IMR-90 (cell line): ENCODE measurements at regions not wholly inside any gene's neighbourhood (a gene's known extent, or its start where the extent isn't known, plus 50 kb on each side); places are given as distances from the start of the nearest gene placed in this dataset.

Experiments
- ATAC-seq: fragments of 200-7000 bp; cut with Tn5 transposase; 2 replicates; pipeline ENCODE4 v1.9.1; 2020; ENCODE audit warnings: low read depth, mild to moderate bottlenecking, moderate library complexity
- BruUV-seq: library from RNA; stranded (reverse); fragments of 400-500 nt; replicated peaks from 2 replicates; lab custom pipeline; 2021; lab: Mats Ljungman, UMichigan
- CTCF ChIA-PET: fragments of 300-600 bp; formaldehyde crosslinking; extraction: SDS; loops from one replicate; lab custom pipeline; 2021; ENCODE audit warnings: antibody characterized with exemption; lab: Yijun Ruan, JAX
- POLR2A ChIA-PET: fragments of 300-600 bp; sonication (Branson Sonifier 250); formaldehyde crosslinking; loops from one replicate; lab custom pipeline; 2022; ENCODE audit warnings: antibody characterized with exemption; ENCODE audit not compliant: unreplicated experiment; lab: Charles Lee
- DNase-seq: peaks from one replicate; pipeline ENCODE4 v3.0.0; 2013
- H2AFZ ChIP-seq: replicated peaks from 2 replicates; pipeline ENCODE3; 2013; ENCODE audit warnings: low read length, mild to moderate bottlenecking; ENCODE audit not compliant: poor library complexity
- H2AK5ac ChIP-seq: 2 replicates; pipeline ENCODE4 v1.6.1; 2013; ENCODE audit warnings: low read depth, low read length, inconsistent platforms
- H2AK9ac ChIP-seq: replicated peaks from 2 replicates; pipeline ENCODE3; 2013; ENCODE audit warnings: mild to moderate bottlenecking, low read depth, low read length, moderate library complexity; ENCODE audit not compliant: poor library complexity
- H2BK120ac ChIP-seq: 2 replicates; pipeline ENCODE4 v1.6.1; 2013; ENCODE audit warnings: low read depth, low read length, inconsistent platforms
- H2BK15ac ChIP-seq: 3 replicates; pipeline ENCODE4 v1.6.1; 2013; ENCODE audit warnings: low read depth, low read length, inconsistent platforms
- H2BK20ac ChIP-seq: 2 replicates; pipeline ENCODE4 v1.6.1; 2013; ENCODE audit warnings: low read depth, mild to moderate bottlenecking, inconsistent platforms, low read length, moderate library complexity
- H2BK5ac ChIP-seq: 2 replicates; pipeline ENCODE4 v1.6.1; 2013; ENCODE audit warnings: mild to moderate bottlenecking, low read depth, low read length, inconsistent platforms; ENCODE audit not compliant: poor library complexity, severe bottlenecking
- H3K14ac ChIP-seq: replicated peaks from 2 replicates; pipeline ENCODE4 v1.6.1; 2013; ENCODE audit warnings: low read depth, low read length, inconsistent platforms
- H3K18ac ChIP-seq: 2 replicates; pipeline ENCODE4 v1.6.1; 2013; ENCODE audit warnings: low read depth, low read length, control low read depth
- H3K23ac ChIP-seq: 2 replicates; pipeline ENCODE4 v1.6.1; 2013; ENCODE audit warnings: low read depth, low read length, inconsistent platforms
- H3K27ac ChIP-seq: 2 replicates; pipeline ENCODE4 v1.5.1; 2013; ENCODE audit warnings: mild to moderate bottlenecking, control low read depth, low read length; ENCODE audit not compliant: insufficient read depth
- H3K27me3 ChIP-seq: 2 replicates; pipeline ENCODE4 v1.6.1; 2013; ENCODE audit warnings: low read length; ENCODE audit not compliant: control insufficient read depth, insufficient read depth
- H3K36me3 ChIP-seq: 2 replicates; pipeline ENCODE4 v1.6.1; 2013; ENCODE audit warnings: low read length, mixed read lengths; ENCODE audit not compliant: control insufficient read depth, insufficient read depth
- H3K4ac ChIP-seq: 2 replicates; pipeline ENCODE4 v1.6.1; 2013; ENCODE audit warnings: low read depth, low read length, inconsistent platforms
- H3K4me1 ChIP-seq: 2 replicates; pipeline ENCODE4 v1.6.1; 2013; ENCODE audit warnings: low read length, mixed read lengths; ENCODE audit not compliant: control insufficient read depth, insufficient read depth
- H3K4me2 ChIP-seq: 2 replicates; pipeline ENCODE4 v1.6.1; 2013; ENCODE audit warnings: low read depth, mild to moderate bottlenecking, control low read depth, low read length, moderate library complexity
- H3K4me3 ChIP-seq: 2 replicates; pipeline ENCODE4 v1.5.1; 2013; ENCODE audit warnings: low read depth, mild to moderate bottlenecking, control low read depth, low read length, moderate library complexity; ENCODE audit not compliant: insufficient read depth
- H3K56ac ChIP-seq: 2 replicates; pipeline ENCODE4 v1.6.1; 2013; ENCODE audit warnings: low read length, inconsistent platforms; ENCODE audit not compliant: insufficient read depth; ENCODE audit errors: extremely low read depth
- H3K79me1 ChIP-seq, 2 experiments: 2 replicates each; pipeline ENCODE4 v1.6.1; 2013; ENCODE audit warnings: low read length in 2 of 2, inconsistent platforms in 1 of 2, low read depth in 1 of 2
- H3K9ac ChIP-seq: 2 replicates; pipeline ENCODE4 v1.6.1; 2013; ENCODE audit warnings: low read depth, low read length, control low read depth
- H3K9me1 ChIP-seq: 2 replicates; pipeline ENCODE4 v1.6.1; 2013; ENCODE audit warnings: low read length, inconsistent platforms; ENCODE audit not compliant: insufficient read depth
- H3K9me3 ChIP-seq: 2 replicates; pipeline ENCODE4 v1.6.1; 2013; ENCODE audit warnings: low read length; ENCODE audit not compliant: control insufficient read depth, insufficient read depth
- H4K20me1 ChIP-seq: 2 replicates; pipeline ENCODE4 v1.6.1; 2013; ENCODE audit warnings: low read length, inconsistent platforms; ENCODE audit not compliant: insufficient read depth
- H4K5ac ChIP-seq: 2 replicates; pipeline ENCODE4 v1.6.1; 2013; ENCODE audit warnings: mild to moderate bottlenecking, low read depth, low read length, control low read depth
- H4K8ac ChIP-seq, 2 experiments: 2 replicates each; pipeline ENCODE4 v1.6.1; 2013; ENCODE audit warnings: low read depth in 2 of 2, low read length in 2 of 2, control low read depth in 1 of 2, inconsistent platforms in 1 of 2
- H4K91ac ChIP-seq: 2 replicates; pipeline ENCODE4 v1.6.1; 2013; ENCODE audit warnings: low read depth, low read length, inconsistent platforms; ENCODE audit not compliant: insufficient read depth
- BHLHE40 ChIP-seq: fragments of 150-350 bp; IDR thresholded peaks from 2 replicates; pipeline ENCODE4 v1.6.1; 2016; ENCODE audit warnings: mild to moderate bottlenecking, low read depth, low read length
- CEBPB ChIP-seq: IDR thresholded peaks from 2 replicates; pipeline ENCODE4 v1.6.1; 2012; ENCODE audit warnings: low read depth, low read length, improper control_type of control experiment
- CHD1 ChIP-seq: IDR thresholded peaks from 2 replicates; pipeline ENCODE4 v1.6.1; 2012; ENCODE audit warnings: low read depth, low read length, improper control_type of control experiment
- FOS ChIP-seq: fragments of 150-350 bp; IDR thresholded peaks from 2 replicates; pipeline ENCODE4 v1.6.1; 2016; ENCODE audit warnings: low read depth, low read length
- MAZ ChIP-seq: IDR thresholded peaks from 2 replicates; pipeline ENCODE4 v1.6.1; 2012; ENCODE audit warnings: low read depth, mild to moderate bottlenecking, low read length, improper control_type of control experiment, moderate library complexity, borderline replicate concordance
- MXI1 ChIP-seq: IDR thresholded peaks from 2 replicates; pipeline ENCODE4 v1.6.1; 2012; ENCODE audit warnings: low read depth, mild to moderate bottlenecking, low read length, moderate library complexity, borderline replicate concordance
- NFE2L2 ChIP-seq: fragments of 150-350 bp; IDR thresholded peaks from 2 replicates; pipeline ENCODE4 v1.6.1; 2016; ENCODE audit warnings: low read depth, mild to moderate bottlenecking, low read length
- POLR2A ChIP-seq: IDR thresholded peaks from 2 replicates; pipeline ENCODE4 v1.6.1; 2012; ENCODE audit warnings: mild to moderate bottlenecking, low read depth, low read length
- RAD21 ChIP-seq: IDR thresholded peaks from 2 replicates; pipeline ENCODE4 v1.6.1; 2012; ENCODE audit warnings: low read length, improper control_type of control experiment
- RFX5 ChIP-seq: IDR thresholded peaks from 2 replicates; pipeline ENCODE4 v1.8.0; 2012; ENCODE audit warnings: low read depth, mild to moderate bottlenecking, low read length, moderate library complexity
- SMC3 ChIP-seq: fragments of 150-350 bp; IDR thresholded peaks from 2 replicates; pipeline ENCODE4 v1.6.1; 2016; ENCODE audit warnings: low read depth, mild to moderate bottlenecking, antibody characterized with exemption, low read length, moderate library complexity
- WGBS, 2 experiments: methylation state at CpG; one replicate each; pipeline versions ENCODE4 v1.1.5 to v1.1.7; 2013; ENCODE audit warnings: missing lambda C conversion rate in 2 of 2; ENCODE audit not compliant: insufficient read length in 1 of 2; ENCODE audit errors: extremely low coverage in 2 of 2; 5-methylcytosine and 5-hydroxymethylcytosine counted together
- dilution Hi-C: fragments of 300-500 bp; cut with HindIII; formaldehyde crosslinking; loops from one replicate; pipeline ENCODE4 v1.14.3; 2018; ENCODE audit warnings: low sequenced_read_pairs; ENCODE audit not compliant: unreplicated experiment
- in situ Hi-C: fragments of 300-500 bp; cut with MboI; formaldehyde crosslinking; loops from 3 replicates; pipeline ENCODE4 v1.14.3; 2019; ENCODE audit warnings: low sequenced_read_pairs, inconsistent platforms, mixed read lengths
- intact Hi-C: fragments of 100-400 bp; cut with micrococcal nuclease; formaldehyde crosslinking; loops from 2 replicates; pipeline ENCODE4 v1.10.0; 2022
- TF ChIP-seq, protein P1 (sequence below): fragments of 150-350 bp; IDR thresholded peaks from 2 replicates; pipeline ENCODE4 v1.6.1; 2017; ENCODE audit warnings: mild to moderate bottlenecking, antibody characterized with exemption, low read length, low read depth
- TF ChIP-seq, protein P2 (sequence below): fragments of 150-350 bp; IDR thresholded peaks from 2 replicates; pipeline ENCODE4 v1.6.1; 2016; ENCODE audit warnings: low read depth, mild to moderate bottlenecking, low read length, moderate library complexity, borderline replicate concordance
- TF ChIP-seq, protein P3 (sequence below): conservative IDR thresholded peaks from 2 replicates; pipeline ENCODE4 v1.5.1; 2012; ENCODE audit warnings: mild to moderate bottlenecking, low read depth, low read length, improper control_type of control experiment

DNA sequence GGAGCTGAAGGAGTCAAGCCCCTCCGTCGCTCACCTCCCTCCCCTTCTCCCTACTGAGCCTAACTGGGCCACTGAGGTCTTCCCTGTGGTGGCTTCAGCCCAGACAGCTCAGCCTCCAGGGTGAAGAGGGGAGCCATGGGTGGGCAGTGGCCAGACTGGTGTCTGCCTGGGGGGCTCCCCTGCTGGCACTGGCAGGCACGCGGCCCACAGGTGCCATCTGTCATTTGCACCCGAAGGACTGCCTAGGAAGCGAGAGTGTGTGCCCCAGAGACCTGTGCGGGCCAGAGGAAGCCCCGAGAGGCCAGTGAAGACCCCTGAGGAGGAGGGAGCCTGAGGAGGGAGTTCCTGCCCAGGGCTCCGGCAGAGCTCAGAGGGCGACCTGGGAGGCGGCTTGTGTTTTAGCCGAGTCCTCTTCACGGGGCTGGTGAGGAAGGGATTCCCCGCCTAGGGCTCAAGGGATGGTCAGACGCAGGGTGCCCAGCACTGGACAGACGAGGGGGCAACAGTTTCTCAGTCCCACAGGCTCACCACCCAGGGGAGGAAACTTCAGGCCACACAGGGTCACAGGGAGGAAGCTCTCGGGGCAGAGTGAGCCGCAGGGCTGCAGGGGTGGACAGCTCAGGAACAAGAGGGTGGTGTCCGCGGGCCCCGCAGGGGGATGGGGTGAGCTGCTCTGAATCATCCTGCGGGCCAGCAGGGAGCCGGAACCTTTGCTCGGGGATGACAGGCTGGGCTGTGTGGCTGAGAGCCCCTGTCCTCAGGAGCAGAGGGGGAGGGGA is 76.2 kb upstream of the PPP2R2D start:
- H4K5ac ChIP-seq, result no peak overlapping the region
- WGBS, 2 experiments, result no CpG with 5 or more reads among the region's 24 CpGs
- no peak overlapping the region for H2AK9ac ChIP-seq
- no peaks in the 10 kb centered on the region for H3K79me1 ChIP-seq
- no peaks in the 10 kb centered on the region for H3K9me1 ChIP-seq
- H2BK5ac ChIP-seq, result no peak overlapping the region
- no peaks in the 10 kb centered on the region for H3K27me3 ChIP-seq
- TF ChIP-seq FOS, result no peak
- TF ChIP-seq SMC3, result no peak
- no peak for TF ChIP-seq POLR2A
- TF ChIP-seq RAD21, result no peak
- no peak for TF ChIP-seq CEBPB
- TF ChIP-seq MXI1, result no peak
- no peak for TF ChIP-seq MAZ
- no peak for TF ChIP-seq CHD1
- TF ChIP-seq, protein P1, sequence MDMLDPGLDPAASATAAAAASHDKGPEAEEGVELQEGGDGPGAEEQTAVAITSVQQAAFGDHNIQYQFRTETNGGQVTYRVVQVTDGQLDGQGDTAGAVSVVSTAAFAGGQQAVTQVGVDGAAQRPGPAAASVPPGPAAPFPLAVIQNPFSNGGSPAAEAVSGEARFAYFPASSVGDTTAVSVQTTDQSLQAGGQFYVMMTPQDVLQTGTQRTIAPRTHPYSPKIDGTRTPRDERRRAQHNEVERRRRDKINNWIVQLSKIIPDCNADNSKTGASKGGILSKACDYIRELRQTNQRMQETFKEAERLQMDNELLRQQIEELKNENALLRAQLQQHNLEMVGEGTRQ, result no peak
- TF ChIP-seq NFE2L2, result no peak
- TF ChIP-seq BHLHE40, result no peak
- TF ChIP-seq, protein P2, sequence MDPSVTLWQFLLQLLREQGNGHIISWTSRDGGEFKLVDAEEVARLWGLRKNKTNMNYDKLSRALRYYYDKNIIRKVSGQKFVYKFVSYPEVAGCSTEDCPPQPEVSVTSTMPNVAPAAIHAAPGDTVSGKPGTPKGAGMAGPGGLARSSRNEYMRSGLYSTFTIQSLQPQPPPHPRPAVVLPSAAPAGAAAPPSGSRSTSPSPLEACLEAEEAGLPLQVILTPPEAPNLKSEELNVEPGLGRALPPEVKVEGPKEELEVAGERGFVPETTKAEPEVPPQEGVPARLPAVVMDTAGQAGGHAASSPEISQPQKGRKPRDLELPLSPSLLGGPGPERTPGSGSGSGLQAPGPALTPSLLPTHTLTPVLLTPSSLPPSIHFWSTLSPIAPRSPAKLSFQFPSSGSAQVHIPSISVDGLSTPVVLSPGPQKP, result no peak
- no peak for TF ChIP-seq RFX5
- TF ChIP-seq, protein P3, sequence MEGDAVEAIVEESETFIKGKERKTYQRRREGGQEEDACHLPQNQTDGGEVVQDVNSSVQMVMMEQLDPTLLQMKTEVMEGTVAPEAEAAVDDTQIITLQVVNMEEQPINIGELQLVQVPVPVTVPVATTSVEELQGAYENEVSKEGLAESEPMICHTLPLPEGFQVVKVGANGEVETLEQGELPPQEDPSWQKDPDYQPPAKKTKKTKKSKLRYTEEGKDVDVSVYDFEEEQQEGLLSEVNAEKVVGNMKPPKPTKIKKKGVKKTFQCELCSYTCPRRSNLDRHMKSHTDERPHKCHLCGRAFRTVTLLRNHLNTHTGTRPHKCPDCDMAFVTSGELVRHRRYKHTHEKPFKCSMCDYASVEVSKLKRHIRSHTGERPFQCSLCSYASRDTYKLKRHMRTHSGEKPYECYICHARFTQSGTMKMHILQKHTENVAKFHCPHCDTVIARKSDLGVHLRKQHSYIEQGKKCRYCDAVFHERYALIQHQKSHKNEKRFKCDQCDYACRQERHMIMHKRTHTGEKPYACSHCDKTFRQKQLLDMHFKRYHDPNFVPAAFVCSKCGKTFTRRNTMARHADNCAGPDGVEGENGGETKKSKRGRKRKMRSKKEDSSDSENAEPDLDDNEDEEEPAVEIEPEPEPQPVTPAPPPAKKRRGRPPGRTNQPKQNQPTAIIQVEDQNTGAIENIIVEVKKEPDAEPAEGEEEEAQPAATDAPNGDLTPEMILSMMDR, result no peak
- ATAC-seq (no peak), DNase-seq (no peak)
- dilution Hi-C loops, result no loop called here
- no peak overlapping the region for H2BK120ac ChIP-seq
- CTCF ChIA-PET, result no interaction called here
- no TSS peak for BruUV-seq
- in situ Hi-C loops, result no loop called here
- H3K56ac ChIP-seq, result no peak overlapping the region
- no peak overlapping the region for H3K18ac ChIP-seq
- no peak overlapping the region for H3K4ac ChIP-seq
- no peak overlapping the region for H3K4me3 ChIP-seq
- no peak overlapping the region for H3K14ac ChIP-seq
- no peaks in the 10 kb centered on the region for H3K36me3 ChIP-seq
- no peak overlapping the region for H2BK15ac ChIP-seq
- no peak overlapping the region for H3K23ac ChIP-seq
- H3K27ac ChIP-seq, result no peak overlapping the region
- H3K4me2 ChIP-seq, result no peak overlapping the region
- H2AFZ ChIP-seq, result no peak overlapping the region
- H2BK20ac ChIP-seq, result no peak overlapping the region
- POLR2A ChIA-PET, result no interaction called here
- H3K4me1 ChIP-seq, result no peaks in the 10 kb centered on the region
- no peak overlapping the region for H4K91ac ChIP-seq
- no peaks in the 10 kb centered on the region for H4K20me1 ChIP-seq
- intact Hi-C loops, result no loop called here
- H4K8ac ChIP-seq, result no peak overlapping the region
- H3K9ac ChIP-seq, result no peak overlapping the region
- H3K9me3 ChIP-seq, result peaks cover 25% of the 10 kb centered on the region
- H2AK5ac ChIP-seq, result no peak overlapping the region
